Esophagus squamous epithelium (tissue), 4 donors: ENCODE measurements at regions not wholly inside any gene's neighbourhood (a gene's known extent, or its start where the extent isn't known, plus 50 kb on each side); places are given as distances from the start of the nearest gene placed in this dataset.
"Not testable (repeated sequence)": the region's sequence is repeated elsewhere in the genome, so short reads cannot be mapped to it uniquely, and the experiment has no call there.

Experiments
- POLR2A ChIP-seq, 4 donors: fragments of 450-650 bp; IDR thresholded peaks; one replicate each; pipeline ENCODE4 v1.6.1; 2017; ENCODE audit warnings: antibody characterized with exemption in 4 of 4, mild to moderate bottlenecking in 4 of 4, moderate library complexity in 3 of 4
- TF ChIP-seq, protein P1 (sequence below), 6 experiments: fragments of 450-650 bp in 4 of 6; fragments of 200-600 bp in 2 of 6; sonication (generic) in 2 of 6; IDR thresholded peaks; one replicate each; pipeline ENCODE4 v1.5.1; 2016 to 2019; ENCODE audit warnings: antibody characterized with exemption in 6 of 6, mild to moderate bottlenecking in 4 of 6, moderate library complexity in 4 of 6

DNA sequence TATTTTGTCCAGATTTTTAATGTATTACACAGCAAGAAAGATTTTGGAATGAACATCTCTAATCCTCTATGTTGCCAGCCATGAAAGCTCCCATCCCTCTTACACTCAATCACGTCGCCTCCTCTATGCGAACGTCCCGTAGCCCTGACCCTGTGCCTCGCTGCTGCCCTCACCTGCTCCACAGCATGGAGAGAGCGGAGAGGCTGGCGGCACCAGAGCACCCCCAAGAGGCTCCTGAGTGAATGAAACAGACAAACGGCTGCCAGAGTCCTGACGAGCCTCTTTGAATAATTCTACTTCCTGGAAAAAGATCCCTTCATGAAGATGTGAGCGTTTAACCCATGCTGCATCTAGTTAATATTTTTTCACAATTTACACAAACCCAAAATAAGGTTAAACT is 111.1 kb downstream of the GOLGA6L6 start:
- TF ChIP-seq, protein P1, sequence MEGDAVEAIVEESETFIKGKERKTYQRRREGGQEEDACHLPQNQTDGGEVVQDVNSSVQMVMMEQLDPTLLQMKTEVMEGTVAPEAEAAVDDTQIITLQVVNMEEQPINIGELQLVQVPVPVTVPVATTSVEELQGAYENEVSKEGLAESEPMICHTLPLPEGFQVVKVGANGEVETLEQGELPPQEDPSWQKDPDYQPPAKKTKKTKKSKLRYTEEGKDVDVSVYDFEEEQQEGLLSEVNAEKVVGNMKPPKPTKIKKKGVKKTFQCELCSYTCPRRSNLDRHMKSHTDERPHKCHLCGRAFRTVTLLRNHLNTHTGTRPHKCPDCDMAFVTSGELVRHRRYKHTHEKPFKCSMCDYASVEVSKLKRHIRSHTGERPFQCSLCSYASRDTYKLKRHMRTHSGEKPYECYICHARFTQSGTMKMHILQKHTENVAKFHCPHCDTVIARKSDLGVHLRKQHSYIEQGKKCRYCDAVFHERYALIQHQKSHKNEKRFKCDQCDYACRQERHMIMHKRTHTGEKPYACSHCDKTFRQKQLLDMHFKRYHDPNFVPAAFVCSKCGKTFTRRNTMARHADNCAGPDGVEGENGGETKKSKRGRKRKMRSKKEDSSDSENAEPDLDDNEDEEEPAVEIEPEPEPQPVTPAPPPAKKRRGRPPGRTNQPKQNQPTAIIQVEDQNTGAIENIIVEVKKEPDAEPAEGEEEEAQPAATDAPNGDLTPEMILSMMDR (IDR thresholded peaks at IDR 0.05), result not testable (repeated sequence)
- TF ChIP-seq POLR2A (IDR thresholded peaks at IDR 0.05), result not testable (repeated sequence)
